IMR-90 (cell line): ENCODE measurements at regions not wholly inside any gene's neighbourhood (a gene's known extent, or its start where the extent isn't known, plus 50 kb on each side); places are given as distances from the start of the nearest gene placed in this dataset.

ENCODE experiments used
- ATAC-seq: fragments of 200-7000 bp; cut with Tn5 transposase; 2 replicates; pipeline ENCODE4 v1.9.1; 2020; ENCODE audit warnings: low read depth, mild to moderate bottlenecking, moderate library complexity
- BruUV-seq: library from RNA; stranded (reverse); fragments of 400-500 nt; replicated peaks from 2 replicates; lab custom pipeline; 2021; lab: Mats Ljungman, UMichigan
- CTCF ChIA-PET: fragments of 300-600 bp; formaldehyde crosslinking; extraction: SDS; loops from one replicate; lab custom pipeline; 2021; ENCODE audit warnings: antibody characterized with exemption; lab: Yijun Ruan, JAX
- POLR2A ChIA-PET: fragments of 300-600 bp; sonication (Branson Sonifier 250); formaldehyde crosslinking; loops from one replicate; lab custom pipeline; 2022; ENCODE audit warnings: antibody characterized with exemption; ENCODE audit not compliant: unreplicated experiment; lab: Charles Lee
- DNase-seq: peaks from one replicate; pipeline ENCODE4 v3.0.0; 2013
- H2AFZ ChIP-seq: replicated peaks from 2 replicates; pipeline ENCODE3; 2013; ENCODE audit warnings: low read length, mild to moderate bottlenecking; ENCODE audit not compliant: poor library complexity
- H2AK5ac ChIP-seq: 2 replicates; pipeline ENCODE4 v1.6.1; 2013; ENCODE audit warnings: low read depth, low read length, inconsistent platforms
- H2AK9ac ChIP-seq: replicated peaks from 2 replicates; pipeline ENCODE3; 2013; ENCODE audit warnings: mild to moderate bottlenecking, low read depth, low read length, moderate library complexity; ENCODE audit not compliant: poor library complexity
- H2BK120ac ChIP-seq: 2 replicates; pipeline ENCODE4 v1.6.1; 2013; ENCODE audit warnings: low read depth, low read length, inconsistent platforms
- H2BK15ac ChIP-seq: 3 replicates; pipeline ENCODE4 v1.6.1; 2013; ENCODE audit warnings: low read depth, low read length, inconsistent platforms
- H2BK20ac ChIP-seq: 2 replicates; pipeline ENCODE4 v1.6.1; 2013; ENCODE audit warnings: low read depth, mild to moderate bottlenecking, inconsistent platforms, low read length, moderate library complexity
- H2BK5ac ChIP-seq: 2 replicates; pipeline ENCODE4 v1.6.1; 2013; ENCODE audit warnings: mild to moderate bottlenecking, low read depth, low read length, inconsistent platforms; ENCODE audit not compliant: poor library complexity, severe bottlenecking
- H3K14ac ChIP-seq: replicated peaks from 2 replicates; pipeline ENCODE4 v1.6.1; 2013; ENCODE audit warnings: low read depth, low read length, inconsistent platforms
- H3K18ac ChIP-seq: 2 replicates; pipeline ENCODE4 v1.6.1; 2013; ENCODE audit warnings: low read depth, low read length, control low read depth
- H3K23ac ChIP-seq: 2 replicates; pipeline ENCODE4 v1.6.1; 2013; ENCODE audit warnings: low read depth, low read length, inconsistent platforms
- H3K27ac ChIP-seq: 2 replicates; pipeline ENCODE4 v1.5.1; 2013; ENCODE audit warnings: mild to moderate bottlenecking, control low read depth, low read length; ENCODE audit not compliant: insufficient read depth
- H3K27me3 ChIP-seq: 2 replicates; pipeline ENCODE4 v1.6.1; 2013; ENCODE audit warnings: low read length; ENCODE audit not compliant: control insufficient read depth, insufficient read depth
- H3K36me3 ChIP-seq: 2 replicates; pipeline ENCODE4 v1.6.1; 2013; ENCODE audit warnings: low read length, mixed read lengths; ENCODE audit not compliant: control insufficient read depth, insufficient read depth
- H3K4ac ChIP-seq: 2 replicates; pipeline ENCODE4 v1.6.1; 2013; ENCODE audit warnings: low read depth, low read length, inconsistent platforms
- H3K4me1 ChIP-seq: 2 replicates; pipeline ENCODE4 v1.6.1; 2013; ENCODE audit warnings: low read length, mixed read lengths; ENCODE audit not compliant: control insufficient read depth, insufficient read depth
- H3K4me2 ChIP-seq: 2 replicates; pipeline ENCODE4 v1.6.1; 2013; ENCODE audit warnings: low read depth, mild to moderate bottlenecking, control low read depth, low read length, moderate library complexity
- H3K4me3 ChIP-seq: 2 replicates; pipeline ENCODE4 v1.5.1; 2013; ENCODE audit warnings: low read depth, mild to moderate bottlenecking, control low read depth, low read length, moderate library complexity; ENCODE audit not compliant: insufficient read depth
- H3K56ac ChIP-seq: 2 replicates; pipeline ENCODE4 v1.6.1; 2013; ENCODE audit warnings: low read length, inconsistent platforms; ENCODE audit not compliant: insufficient read depth; ENCODE audit errors: extremely low read depth
- H3K79me1 ChIP-seq, 2 experiments: 2 replicates each; pipeline ENCODE4 v1.6.1; 2013; ENCODE audit warnings: low read length in 2 of 2, inconsistent platforms in 1 of 2, low read depth in 1 of 2
- H3K9ac ChIP-seq: 2 replicates; pipeline ENCODE4 v1.6.1; 2013; ENCODE audit warnings: low read depth, low read length, control low read depth
- H3K9me1 ChIP-seq: 2 replicates; pipeline ENCODE4 v1.6.1; 2013; ENCODE audit warnings: low read length, inconsistent platforms; ENCODE audit not compliant: insufficient read depth
- H3K9me3 ChIP-seq: 2 replicates; pipeline ENCODE4 v1.6.1; 2013; ENCODE audit warnings: low read length; ENCODE audit not compliant: control insufficient read depth, insufficient read depth
- H4K20me1 ChIP-seq: 2 replicates; pipeline ENCODE4 v1.6.1; 2013; ENCODE audit warnings: low read length, inconsistent platforms; ENCODE audit not compliant: insufficient read depth
- H4K5ac ChIP-seq: 2 replicates; pipeline ENCODE4 v1.6.1; 2013; ENCODE audit warnings: mild to moderate bottlenecking, low read depth, low read length, control low read depth
- H4K8ac ChIP-seq, 2 experiments: 2 replicates each; pipeline ENCODE4 v1.6.1; 2013; ENCODE audit warnings: low read depth in 2 of 2, low read length in 2 of 2, control low read depth in 1 of 2, inconsistent platforms in 1 of 2
- H4K91ac ChIP-seq: 2 replicates; pipeline ENCODE4 v1.6.1; 2013; ENCODE audit warnings: low read depth, low read length, inconsistent platforms; ENCODE audit not compliant: insufficient read depth
- CEBPB ChIP-seq: IDR thresholded peaks from 2 replicates; pipeline ENCODE4 v1.6.1; 2012; ENCODE audit warnings: low read depth, low read length, improper control_type of control experiment
- CTCF ChIP-seq: conservative IDR thresholded peaks from 2 replicates; pipeline ENCODE4 v1.5.1; 2012; ENCODE audit warnings: mild to moderate bottlenecking, low read depth, low read length, improper control_type of control experiment
- ELK1 ChIP-seq: fragments of 150-350 bp; IDR thresholded peaks from 2 replicates; pipeline ENCODE4 v1.6.1; 2016; ENCODE audit warnings: low read depth, mild to moderate bottlenecking, low read length, moderate library complexity, borderline replicate concordance
- MXI1 ChIP-seq: IDR thresholded peaks from 2 replicates; pipeline ENCODE4 v1.6.1; 2012; ENCODE audit warnings: low read depth, mild to moderate bottlenecking, low read length, moderate library complexity, borderline replicate concordance
- RAD21 ChIP-seq: IDR thresholded peaks from 2 replicates; pipeline ENCODE4 v1.6.1; 2012; ENCODE audit warnings: low read length, improper control_type of control experiment
- RCOR1 ChIP-seq: IDR thresholded peaks from 2 replicates; pipeline ENCODE4 v1.6.1; 2012; ENCODE audit warnings: mild to moderate bottlenecking, low read length, improper control_type of control experiment; ENCODE audit not compliant: insufficient replicate concordance
- SMC3 ChIP-seq: fragments of 150-350 bp; IDR thresholded peaks from 2 replicates; pipeline ENCODE4 v1.6.1; 2016; ENCODE audit warnings: low read depth, mild to moderate bottlenecking, antibody characterized with exemption, low read length, moderate library complexity
- WGBS, 2 experiments: methylation state at CpG; one replicate each; pipeline versions ENCODE4 v1.1.5 to v1.1.7; 2013; ENCODE audit warnings: missing lambda C conversion rate in 2 of 2; ENCODE audit not compliant: insufficient read length in 1 of 2; ENCODE audit errors: extremely low coverage in 2 of 2; 5-methylcytosine and 5-hydroxymethylcytosine counted together
- dilution Hi-C: fragments of 300-500 bp; cut with HindIII; formaldehyde crosslinking; loops from one replicate; pipeline ENCODE4 v1.14.3; 2018; ENCODE audit warnings: low sequenced_read_pairs; ENCODE audit not compliant: unreplicated experiment
- in situ Hi-C: fragments of 300-500 bp; cut with MboI; formaldehyde crosslinking; loops from 3 replicates; pipeline ENCODE4 v1.14.3; 2019; ENCODE audit warnings: low sequenced_read_pairs, inconsistent platforms, mixed read lengths
- intact Hi-C: fragments of 100-400 bp; cut with micrococcal nuclease; formaldehyde crosslinking; loops from 2 replicates; pipeline ENCODE4 v1.10.0; 2022

GRCh38 chr18:65411061-65411460, 339.8 kb upstream of the CDH7 start:
- dilution Hi-C loops = no loop called here
- no peak overlapping the region for H4K5ac ChIP-seq
- no peak overlapping the region for H3K9ac ChIP-seq
- H4K91ac ChIP-seq = no peak overlapping the region
- H2AFZ ChIP-seq = no peak overlapping the region
- no peak overlapping the region for H2BK20ac ChIP-seq
- no peaks in the 10 kb centered on the region for H3K4me1 ChIP-seq
- no peaks in the 10 kb centered on the region for H3K27me3 ChIP-seq
- no peak overlapping the region for H3K18ac ChIP-seq
- no peak overlapping the region for H3K4me2 ChIP-seq
- no peak overlapping the region for H3K56ac ChIP-seq
- WGBS, 2 experiments = no CpG with 5 or more reads among the region's 1 CpG
- H4K8ac ChIP-seq = no peak overlapping the region
- peaks cover 8% of the 10 kb centered on the region for H3K9me3 ChIP-seq
- in situ Hi-C loops = no loop called here
- H3K4ac ChIP-seq = no peak overlapping the region
- H3K4me3 ChIP-seq = no peak overlapping the region
- H3K23ac ChIP-seq = no peak overlapping the region
- H3K36me3 ChIP-seq = no peaks in the 10 kb centered on the region
- TF ChIP-seq MXI1 = no peak
- TF ChIP-seq SMC3 = no peak
- TF ChIP-seq RAD21 = no peak
- no peak for TF ChIP-seq RCOR1
- TF ChIP-seq CTCF = no peak
- TF ChIP-seq ELK1 = no peak
- no peak for TF ChIP-seq CEBPB
- ChIA-PET POLR2A (no interaction called here), CTCF (no interaction called here)
- H2BK5ac ChIP-seq = no peak overlapping the region
- DNase-seq (no peak), ATAC-seq (no peak)
- no peak overlapping the region for H3K27ac ChIP-seq
- no peak overlapping the region for H2AK9ac ChIP-seq
- intact Hi-C loops = no loop called here
- no peak overlapping the region for H2BK120ac ChIP-seq
- no peak overlapping the region for H2AK5ac ChIP-seq
- H4K20me1 ChIP-seq = no peaks in the 10 kb centered on the region
- no peak overlapping the region for H3K14ac ChIP-seq
- no peaks in the 10 kb centered on the region for H3K9me1 ChIP-seq
- H3K79me1 ChIP-seq = no peaks in the 10 kb centered on the region
- BruUV-seq = no TSS peak
- no peak overlapping the region for H2BK15ac ChIP-seq
